ENCODE measurements at regions not wholly inside any gene's neighbourhood (a gene's known extent, or its start where the extent isn't known, plus 50 kb on each side); places are given as distances from the start of the nearest gene placed in this dataset.

- no peaks in the 10 kb centered on the region for H3K27me3 Mint-ChIP-seq
- H3K36me3 Mint-ChIP-seq = no peaks in the 10 kb centered on the region
- no peak overlapping the region for H3K4me3 Mint-ChIP-seq
- H3K27ac Mint-ChIP-seq = no peak overlapping the region
- ATAC-seq = no peak
- H3K4me1 Mint-ChIP-seq = peaks cover 5% of the 10 kb centered on the region
- H3K9me3 Mint-ChIP-seq = no peaks in the 10 kb centered on the region
Measured at GRCh38 chr10:130941886-130942285, 369.6 kb downstream of the TCERG1L start.

DNA sequence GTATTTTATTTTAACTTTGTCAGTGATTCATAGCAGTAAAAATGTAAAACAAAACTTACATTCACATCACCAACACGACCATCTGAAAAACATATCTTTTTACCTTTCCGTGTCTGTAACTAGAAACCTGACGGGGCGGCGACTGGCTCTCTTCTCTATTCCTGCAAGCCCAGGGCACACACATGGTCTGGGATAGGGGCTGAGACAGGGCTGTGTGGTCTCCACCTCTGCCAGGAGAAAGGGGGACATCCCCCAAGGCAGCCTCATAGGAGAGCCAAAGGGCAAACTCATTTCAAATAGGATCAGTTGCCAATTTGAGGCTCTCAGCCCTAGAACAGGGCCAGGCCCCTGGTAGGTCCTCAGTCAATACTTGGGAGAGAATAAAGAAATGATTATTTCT lies 359.4 kb downstream of the TCERG1L start:
- H3K4me1 Mint-ChIP-seq = no peaks in the 10 kb centered on the region
- no peaks in the 10 kb centered on the region for H3K27me3 Mint-ChIP-seq
- no peaks in the 10 kb centered on the region for H3K36me3 Mint-ChIP-seq

GRCh38 chr10:130954326-130954905 lies 357.1 kb downstream of the TCERG1L start:
- H3K36me3 Mint-ChIP-seq = no peaks in the 10 kb centered on the region
- H3K4me3 Mint-ChIP-seq = no peak overlapping the region
- H3K9me3 Mint-ChIP-seq = no peaks in the 10 kb centered on the region
- H3K27ac Mint-ChIP-seq = no peak overlapping the region
- no peaks in the 10 kb centered on the region for H3K4me1 Mint-ChIP-seq
- no peak for ATAC-seq
- no peaks in the 10 kb centered on the region for H3K27me3 Mint-ChIP-seq

More for the DNA sequence above, 359.4 kb downstream of the TCERG1L start:
- ATAC-seq = no peak
- H3K9me3 Mint-ChIP-seq = no peaks in the 10 kb centered on the region
- no peak overlapping the region for H3K27ac Mint-ChIP-seq
- no peak overlapping the region for H3K4me3 Mint-ChIP-seq

GRCh38 chr10:130956251-130956650 lies 355.3 kb downstream of the TCERG1L start:
- H3K27ac Mint-ChIP-seq = no peak overlapping the region
- no peaks in the 10 kb centered on the region for H3K27me3 Mint-ChIP-seq
- no peaks in the 10 kb centered on the region for H3K9me3 Mint-ChIP-seq
- H3K4me3 Mint-ChIP-seq = no peak overlapping the region
- H3K36me3 Mint-ChIP-seq = no peaks in the 10 kb centered on the region
- no peak for ATAC-seq
- no peaks in the 10 kb centered on the region for H3K4me1 Mint-ChIP-seq

GRCh38 chr10:130957423-130957822 lies 354.1 kb downstream of the TCERG1L start:
- no peak for ATAC-seq
- H3K9me3 Mint-ChIP-seq = no peaks in the 10 kb centered on the region
- no peaks in the 10 kb centered on the region for H3K27me3 Mint-ChIP-seq
- no peaks in the 10 kb centered on the region for H3K36me3 Mint-ChIP-seq
- H3K4me1 Mint-ChIP-seq = no peaks in the 10 kb centered on the region
- no peak overlapping the region for H3K4me3 Mint-ChIP-seq
- H3K27ac Mint-ChIP-seq = no peak overlapping the region

DNA sequence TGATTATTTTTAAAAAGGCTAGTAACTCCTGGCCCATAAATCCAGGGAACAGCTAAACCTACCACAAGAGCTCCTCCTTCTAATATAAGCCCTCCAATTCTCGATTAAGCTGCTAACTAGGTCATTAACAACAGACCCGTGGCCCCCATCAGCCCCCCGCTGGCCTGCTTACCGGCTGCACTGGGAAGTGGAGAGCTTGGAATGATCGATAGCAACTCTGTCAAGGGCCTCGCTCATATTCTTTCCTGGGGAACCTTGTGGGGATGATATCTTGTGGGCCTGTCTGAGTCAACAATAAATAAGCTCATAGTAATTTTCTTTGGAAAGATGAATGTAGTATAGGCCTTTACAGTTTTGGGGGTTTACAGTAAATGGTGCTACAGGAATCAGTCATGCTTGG lies 353.5 kb downstream of the TCERG1L start:
- no peak for ATAC-seq
- no peaks in the 10 kb centered on the region for H3K36me3 Mint-ChIP-seq

GRCh38 chr10:130958981-130959751 lies 352.4 kb downstream of the TCERG1L start:
- Mint-ChIP-seq H3K4me1 (no peaks in the 10 kb centered on the region), H3K36me3 (no peaks in the 10 kb centered on the region), H3K27me3 (no peaks in the 10 kb centered on the region), H3K4me3 (no peak overlapping the region), H3K9me3 (no peaks in the 10 kb centered on the region), H3K27ac (no peak overlapping the region)
- ATAC-seq = no peak

More for the DNA sequence above, 353.5 kb downstream of the TCERG1L start:
- no peak overlapping the region for H3K27ac Mint-ChIP-seq
- H3K4me1 Mint-ChIP-seq = no peaks in the 10 kb centered on the region
- H3K27me3 Mint-ChIP-seq = no peaks in the 10 kb centered on the region
- no peak overlapping the region for H3K4me3 Mint-ChIP-seq
- H3K9me3 Mint-ChIP-seq = no peaks in the 10 kb centered on the region

DNA sequence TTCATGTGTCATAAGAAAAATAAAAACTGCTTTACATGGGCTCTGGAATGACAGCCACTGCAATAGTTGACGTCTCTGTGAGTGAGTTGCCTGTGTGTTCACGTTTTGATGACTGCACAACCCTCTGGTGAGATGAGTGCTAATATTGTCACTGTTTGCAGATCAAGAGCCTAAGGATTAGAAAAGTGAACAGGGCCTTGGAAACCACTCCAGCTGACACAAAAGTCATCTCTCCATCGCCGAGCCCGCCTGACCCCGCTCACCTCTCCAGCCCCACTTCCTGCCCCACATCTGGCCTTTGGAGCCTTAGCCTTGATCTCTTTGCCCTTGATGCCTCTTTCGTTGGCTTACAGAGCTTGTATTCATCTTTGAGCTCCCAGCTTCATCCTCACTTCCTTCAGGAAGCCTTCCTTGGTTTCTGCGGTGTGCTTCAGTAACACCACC lies 351.7 kb downstream of the TCERG1L start:
- no peak for ATAC-seq
- no peaks in the 10 kb centered on the region for H3K9me3 Mint-ChIP-seq
- H3K4me1 Mint-ChIP-seq = no peaks in the 10 kb centered on the region
- H3K4me3 Mint-ChIP-seq = no peak overlapping the region
- no peaks in the 10 kb centered on the region for H3K36me3 Mint-ChIP-seq
- H3K27me3 Mint-ChIP-seq = no peaks in the 10 kb centered on the region
- H3K27ac Mint-ChIP-seq = no peak overlapping the region

- no peaks in the 10 kb centered on the region for H3K4me1 Mint-ChIP-seq
- no peak for ATAC-seq
- no peaks in the 10 kb centered on the region for H3K27me3 Mint-ChIP-seq
Measured at GRCh38 chr10:130960531-130960930, 351.0 kb downstream of the TCERG1L start.

GRCh38 chr10:130961506-130962239 lies 349.8 kb downstream of the TCERG1L start:
- Mint-ChIP-seq H3K36me3 (no peaks in the 10 kb centered on the region), H3K9me3 (no peaks in the 10 kb centered on the region), H3K27ac (no peak overlapping the region), H3K27me3 (no peaks in the 10 kb centered on the region), H3K4me1 (no peaks in the 10 kb centered on the region), H3K4me3 (no peak overlapping the region)
- no peak for ATAC-seq

More at GRCh38 chr10:130960531-130960930, 351.0 kb downstream of the TCERG1L start:
- H3K27ac Mint-ChIP-seq = no peak overlapping the region
- no peak overlapping the region for H3K4me3 Mint-ChIP-seq
- no peaks in the 10 kb centered on the region for H3K36me3 Mint-ChIP-seq
- no peaks in the 10 kb centered on the region for H3K9me3 Mint-ChIP-seq

GRCh38 chr10:130962240-130963051 lies 349.1 kb downstream of the TCERG1L start:
- Mint-ChIP-seq H3K27me3 (no peaks in the 10 kb centered on the region), H3K36me3 (no peaks in the 10 kb centered on the region), H3K4me1 (no peaks in the 10 kb centered on the region), H3K4me3 (no peak overlapping the region), H3K9me3 (no peaks in the 10 kb centered on the region), H3K27ac (no peak overlapping the region)
- ATAC-seq = no peak

DNA sequence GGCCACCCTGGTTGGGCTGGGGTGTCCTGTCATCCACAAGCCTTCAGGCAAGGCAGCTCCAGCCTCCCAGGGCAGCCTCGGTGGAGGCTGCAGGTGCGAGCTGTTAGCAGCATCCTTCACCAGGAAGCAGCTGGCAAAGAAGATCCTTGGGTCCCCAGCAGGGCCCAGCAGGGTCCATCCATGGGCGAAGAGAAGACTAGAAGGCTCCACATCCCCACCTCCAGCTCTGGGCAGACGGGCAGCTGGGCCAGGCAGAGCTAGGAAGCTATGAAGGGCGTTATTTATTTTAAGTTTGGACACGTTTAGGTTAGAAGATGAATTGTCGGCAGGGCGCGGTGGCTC lies 348.5 kb downstream of the TCERG1L start:
- Mint-ChIP-seq H3K27ac (no peak overlapping the region), H3K4me1 (no peaks in the 10 kb centered on the region), H3K4me3 (no peak overlapping the region), H3K9me3 (peaks cover 1% of the 10 kb centered on the region), H3K36me3 (no peaks in the 10 kb centered on the region), H3K27me3 (no peaks in the 10 kb centered on the region)
- no peak for ATAC-seq

- Mint-ChIP-seq H3K9me3 (peaks cover 3% of the 10 kb centered on the region), H3K4me1 (no peaks in the 10 kb centered on the region), H3K27ac (no peak overlapping the region), H3K27me3 (no peaks in the 10 kb centered on the region), H3K4me3 (no peak overlapping the region), H3K36me3 (no peaks in the 10 kb centered on the region)
- ATAC-seq = no peak
Measured at GRCh38 chr10:130963786-130964522, 347.6 kb downstream of the TCERG1L start.

DNA sequence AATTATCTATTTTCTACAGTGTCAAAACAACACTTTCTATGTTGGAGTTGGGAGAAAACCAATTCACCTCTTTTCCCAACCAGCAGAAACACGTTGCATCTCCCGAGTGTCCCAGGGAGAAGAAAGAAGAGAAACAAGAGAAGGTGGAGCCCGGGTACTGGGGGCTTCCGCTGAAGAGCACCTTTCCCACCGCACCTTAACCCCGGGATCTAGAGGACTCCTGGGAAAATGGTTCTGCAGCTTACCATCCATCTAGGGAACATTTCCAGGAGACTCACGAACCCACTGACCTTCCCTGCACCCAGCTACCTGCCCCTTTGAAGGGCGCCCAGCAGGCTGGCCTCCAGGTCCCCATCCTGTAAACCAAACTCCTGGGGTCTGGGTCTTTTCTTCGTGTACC lies 346.8 kb downstream of the TCERG1L start:
- Mint-ChIP-seq H3K27ac (no peak overlapping the region), H3K36me3 (no peaks in the 10 kb centered on the region), H3K4me1 (no peaks in the 10 kb centered on the region), H3K4me3 (no peak overlapping the region), H3K9me3 (peaks cover 3% of the 10 kb centered on the region), H3K27me3 (no peaks in the 10 kb centered on the region)
- no peak for ATAC-seq
